Esophagus squamous epithelium (tissue), 4 donors: ENCODE measurements at regions not wholly inside any gene's neighbourhood (a gene's known extent, or its start where the extent isn't known, plus 50 kb on each side); places are given as distances from the start of the nearest gene placed in this dataset.

Experiments
- CTCF ChIP-seq, 6 experiments: fragments of 450-650 bp in 4 of 6; fragments of 200-600 bp in 2 of 6; sonication (generic) in 2 of 6; IDR thresholded peaks; one replicate each; pipeline ENCODE4 v1.5.1; 2016 to 2019; ENCODE audit warnings: antibody characterized with exemption in 6 of 6, mild to moderate bottlenecking in 4 of 6, moderate library complexity in 4 of 6
- POLR2A ChIP-seq, 4 donors: fragments of 450-650 bp; IDR thresholded peaks; one replicate each; pipeline ENCODE4 v1.6.1; 2017; ENCODE audit warnings: antibody characterized with exemption in 4 of 4, mild to moderate bottlenecking in 4 of 4, moderate library complexity in 3 of 4

GRCh38 chr3:190178779-190179178 lies 58.1 kb upstream of the P3H2 start:
- TF ChIP-seq CTCF (IDR thresholded peaks at IDR 0.05) (no peak), POLR2A (IDR thresholded peaks at IDR 0.05) (no peak)
